Activated CD4-positive, alpha-beta T cell treated with anti-CD3 and anti-CD28 coated beads, Interleukin-2, amount 10 ng/mL, durations not matched to agents 7 days and 5 days (primary cell): ENCODE measurements at regions not wholly inside any gene's neighbourhood (a gene's known extent, or its start where the extent isn't known, plus 50 kb on each side); places are given as distances from the start of the nearest gene placed in this dataset.

ENCODE experiments used
- CTCF ChIA-PET: fragments of 350-600 bp; sonication (Branson Sonifier 250); formaldehyde crosslinking; loops from one replicate; lab custom pipeline; 2021; ENCODE audit warnings: antibody characterized with exemption; lab: Charles Lee
- POLR2A ChIA-PET: fragments of 350-600 bp; sonication (Branson Sonifier 250); formaldehyde crosslinking; loops from one replicate; lab custom pipeline; 2021; ENCODE audit warnings: antibody characterized with exemption; lab: Charles Lee
- DNase-seq: peaks from one replicate; pipeline ENCODE4 v3.0.0-alpha.2; 2020
- H3K27ac Mint-ChIP-seq: one replicate; pipeline ENCODE4 v1.8.0; 2021; ENCODE audit warnings: mild to moderate bottlenecking, moderate library complexity, mixed read lengths
- H3K27me3 Mint-ChIP-seq: one replicate; pipeline ENCODE4 v1.8.0; 2021; ENCODE audit warnings: mixed read lengths
- H3K36me3 Mint-ChIP-seq: one replicate; pipeline ENCODE4 v1.8.0; 2021; ENCODE audit warnings: low read depth, mixed read lengths
- H3K4me1 Mint-ChIP-seq: one replicate; pipeline ENCODE4 v1.8.0; 2021; ENCODE audit warnings: mixed read lengths
- H3K4me3 Mint-ChIP-seq: one replicate; pipeline ENCODE4 v1.8.0; 2021; ENCODE audit warnings: mild to moderate bottlenecking, moderate library complexity, mixed read lengths
- H3K9me3 Mint-ChIP-seq: one replicate; pipeline ENCODE4 v1.8.0; 2021; ENCODE audit warnings: mixed read lengths

DNA sequence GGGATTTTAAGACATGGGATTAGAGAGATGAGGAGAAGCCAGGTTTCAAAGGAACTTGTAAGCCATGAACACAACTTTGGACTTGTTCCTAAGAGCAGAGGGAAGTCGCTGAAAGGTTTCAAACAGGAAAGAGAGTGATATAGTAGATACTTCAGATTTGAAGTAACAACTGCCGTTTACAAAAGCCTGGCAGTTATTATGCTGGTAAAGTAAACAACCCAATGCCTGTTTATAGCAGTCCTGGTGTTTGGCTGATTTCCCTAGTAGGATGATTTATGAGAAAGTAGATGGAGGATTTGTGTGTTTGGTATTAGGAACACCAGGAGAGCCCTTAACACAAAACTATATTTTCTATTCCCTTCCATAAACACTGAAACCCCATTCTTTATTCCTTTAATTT lies 285.7 kb downstream of the RMST start:
- H3K9me3 Mint-ChIP-seq = no peaks in the 10 kb centered on the region
- no peaks in the 10 kb centered on the region for H3K4me1 Mint-ChIP-seq

GRCh38 chr12:97751704-97752103 lies 289.1 kb downstream of the RMST start:
- ChIA-PET POLR2A (no interaction called here), CTCF (no interaction called here)
- no peaks in the 10 kb centered on the region for H3K4me1 Mint-ChIP-seq
- no peaks in the 10 kb centered on the region for H3K36me3 Mint-ChIP-seq
- DNase-seq = no peak
- H3K9me3 Mint-ChIP-seq = no peaks in the 10 kb centered on the region
- H3K27me3 Mint-ChIP-seq = no peaks in the 10 kb centered on the region
- H3K4me3 Mint-ChIP-seq = no peak overlapping the region
- no peak overlapping the region for H3K27ac Mint-ChIP-seq

More for the DNA sequence above, 285.7 kb downstream of the RMST start:
- DNase-seq = no peak
- ChIA-PET CTCF (no interaction called here), POLR2A (no interaction called here)
- H3K27ac Mint-ChIP-seq = no peak overlapping the region
- no peaks in the 10 kb centered on the region for H3K36me3 Mint-ChIP-seq
- no peak overlapping the region for H3K4me3 Mint-ChIP-seq
- H3K27me3 Mint-ChIP-seq = no peaks in the 10 kb centered on the region

- ChIA-PET CTCF (no interaction called here), POLR2A (no interaction called here)
- no peaks in the 10 kb centered on the region for H3K9me3 Mint-ChIP-seq
- H3K27ac Mint-ChIP-seq = no peak overlapping the region
- H3K4me1 Mint-ChIP-seq = no peaks in the 10 kb centered on the region
- no peak for DNase-seq
- H3K27me3 Mint-ChIP-seq = no peaks in the 10 kb centered on the region
- no peak overlapping the region for H3K4me3 Mint-ChIP-seq
- no peaks in the 10 kb centered on the region for H3K36me3 Mint-ChIP-seq
Observed at GRCh38 chr12:97752129-97752528, 289.5 kb downstream of the RMST start.

DNA sequence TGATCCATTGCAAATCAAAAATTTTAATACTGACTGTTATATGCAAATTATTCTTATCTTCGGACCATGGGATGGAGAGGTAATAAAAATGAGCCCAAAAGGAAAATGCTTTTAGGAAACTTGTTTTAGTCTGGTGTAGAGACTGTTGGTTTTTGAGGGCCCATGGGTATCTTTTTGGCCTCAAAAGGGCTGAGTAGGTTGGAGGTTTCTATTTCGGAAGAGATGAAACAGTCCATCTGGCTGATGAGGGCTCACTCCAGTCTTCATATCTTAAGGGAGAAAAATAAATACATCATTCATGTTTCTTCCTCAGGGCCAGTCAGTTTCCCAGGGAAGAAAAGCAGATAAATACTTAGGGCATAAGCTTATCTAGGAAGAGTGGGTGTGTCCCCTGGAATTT lies 290.7 kb downstream of the RMST start:
- no peaks in the 10 kb centered on the region for H3K9me3 Mint-ChIP-seq
- no peak overlapping the region for H3K27ac Mint-ChIP-seq
- CTCF ChIA-PET = no interaction called here
- no peaks in the 10 kb centered on the region for H3K36me3 Mint-ChIP-seq
- H3K4me1 Mint-ChIP-seq = no peaks in the 10 kb centered on the region
- no peak overlapping the region for H3K4me3 Mint-ChIP-seq
- POLR2A ChIA-PET = no interaction called here
- no peaks in the 10 kb centered on the region for H3K27me3 Mint-ChIP-seq
- no peak for DNase-seq

GRCh38 chr12:97754306-97754705 lies 291.7 kb downstream of the RMST start:
- Mint-ChIP-seq H3K27ac (no peak overlapping the region), H3K4me3 (no peak overlapping the region), H3K36me3 (no peaks in the 10 kb centered on the region), H3K9me3 (no peaks in the 10 kb centered on the region), H3K4me1 (no peaks in the 10 kb centered on the region), H3K27me3 (no peaks in the 10 kb centered on the region)
- POLR2A ChIA-PET = no interaction called here
- DNase-seq = no peak
- CTCF ChIA-PET = no interaction called here

DNA sequence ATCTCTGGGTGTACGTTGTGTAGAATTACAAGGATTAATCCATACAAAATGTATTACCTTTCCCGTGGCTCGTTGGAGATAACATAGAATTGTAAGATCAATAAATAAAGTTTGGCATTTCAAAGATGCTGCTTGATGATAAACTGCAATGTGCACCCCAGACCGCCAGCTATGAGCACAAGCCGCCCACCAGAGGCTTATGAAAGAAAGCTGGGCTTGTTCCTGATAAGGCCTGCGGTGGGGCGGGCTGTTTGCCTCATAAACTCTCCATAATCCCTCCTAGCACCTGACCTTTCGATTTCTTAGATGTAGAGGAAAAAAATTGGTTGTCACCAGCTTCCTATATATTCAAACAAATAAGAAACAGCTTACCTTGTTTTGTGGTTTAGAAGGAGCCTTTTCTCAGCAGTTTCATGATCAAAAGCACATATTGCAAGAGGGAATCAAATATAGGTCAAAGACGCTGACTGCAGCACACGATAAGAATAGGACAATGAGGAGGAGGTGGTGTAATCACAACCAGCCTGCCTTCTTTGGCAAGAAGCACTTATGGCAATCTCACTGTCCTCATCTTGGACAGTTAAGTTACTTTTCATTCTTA lies 293.6 kb downstream of the RMST start:
- no peaks in the 10 kb centered on the region for H3K4me1 Mint-ChIP-seq
- no peak overlapping the region for H3K27ac Mint-ChIP-seq
- no peak for DNase-seq
- no peaks in the 10 kb centered on the region for H3K9me3 Mint-ChIP-seq
- H3K4me3 Mint-ChIP-seq = no peak overlapping the region
- no peaks in the 10 kb centered on the region for H3K36me3 Mint-ChIP-seq
- ChIA-PET CTCF (no interaction called here), POLR2A (no interaction called here)
- no peaks in the 10 kb centered on the region for H3K27me3 Mint-ChIP-seq

DNA sequence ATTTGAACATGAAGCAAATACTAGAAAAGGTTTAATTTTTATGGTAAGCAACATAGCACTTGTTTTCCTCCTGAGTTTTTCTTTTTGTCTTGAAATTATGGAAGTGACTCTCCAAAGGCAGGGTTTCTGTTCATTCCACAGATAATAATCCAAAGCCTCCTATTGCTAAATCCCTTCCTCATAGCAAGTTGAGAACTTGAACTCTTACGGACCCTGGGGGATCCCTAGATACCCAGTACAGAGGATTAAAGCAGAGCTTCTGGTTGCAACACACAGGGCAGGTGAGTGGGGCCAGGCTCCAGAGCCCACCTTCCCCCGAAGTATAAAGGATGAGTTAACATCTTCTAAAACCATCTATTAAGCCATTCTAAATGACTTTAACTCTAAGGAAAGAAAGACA lies 294.1 kb downstream of the RMST start:
- H3K9me3 Mint-ChIP-seq = no peaks in the 10 kb centered on the region
- no peak for DNase-seq
- H3K36me3 Mint-ChIP-seq = no peaks in the 10 kb centered on the region
- ChIA-PET POLR2A (no interaction called here), CTCF (no interaction called here)
- no peak overlapping the region for H3K27ac Mint-ChIP-seq
- no peaks in the 10 kb centered on the region for H3K4me1 Mint-ChIP-seq
- no peaks in the 10 kb centered on the region for H3K27me3 Mint-ChIP-seq
- no peak overlapping the region for H3K4me3 Mint-ChIP-seq

DNA sequence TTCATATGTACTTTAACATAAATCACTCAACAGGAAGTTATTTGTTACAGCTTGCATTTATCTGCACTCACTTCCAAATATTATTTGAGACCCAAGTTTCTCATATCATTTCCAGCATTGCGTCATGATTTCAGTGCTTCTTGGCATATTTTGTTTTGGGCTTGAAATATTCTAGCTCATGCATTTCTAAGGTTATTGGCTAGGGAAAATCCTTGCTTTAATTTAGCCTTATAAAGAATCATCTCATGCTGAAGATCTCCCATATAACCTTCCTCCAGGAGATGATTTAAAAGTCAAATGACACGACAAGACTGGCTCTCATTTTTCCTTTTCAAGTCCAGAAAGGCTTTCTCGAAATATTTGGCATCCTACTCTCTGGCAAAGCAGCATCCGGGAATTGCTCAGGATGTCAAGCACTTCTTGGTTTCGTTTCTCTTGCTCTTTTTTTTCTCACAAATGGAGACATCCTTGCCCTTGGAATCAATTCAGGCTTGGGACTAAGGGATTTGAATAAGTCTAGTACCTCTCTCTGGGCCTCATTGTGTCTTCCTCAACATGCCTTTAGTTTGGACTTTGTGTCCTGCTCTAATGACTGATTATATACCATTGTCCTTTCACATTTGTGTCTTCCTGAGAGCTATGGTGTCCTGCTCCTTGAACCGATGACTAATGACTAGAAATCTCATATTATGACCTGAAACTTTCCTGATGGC lies 295.0 kb downstream of the RMST start:
- no peak overlapping the region for H3K27ac Mint-ChIP-seq
- ChIA-PET POLR2A (no interaction called here), CTCF (no interaction called here)
- no peak overlapping the region for H3K4me3 Mint-ChIP-seq
- no peaks in the 10 kb centered on the region for H3K27me3 Mint-ChIP-seq
- no peaks in the 10 kb centered on the region for H3K9me3 Mint-ChIP-seq
- no peaks in the 10 kb centered on the region for H3K36me3 Mint-ChIP-seq
- DNase-seq = no peak
- no peaks in the 10 kb centered on the region for H3K4me1 Mint-ChIP-seq

- no peak overlapping the region for H3K27ac Mint-ChIP-seq
- no peak for DNase-seq
- no peaks in the 10 kb centered on the region for H3K4me1 Mint-ChIP-seq
- POLR2A ChIA-PET = no interaction called here
- no peak overlapping the region for H3K4me3 Mint-ChIP-seq
- H3K36me3 Mint-ChIP-seq = no peaks in the 10 kb centered on the region
- CTCF ChIA-PET = no interaction called here
- H3K9me3 Mint-ChIP-seq = no peaks in the 10 kb centered on the region
- no peaks in the 10 kb centered on the region for H3K27me3 Mint-ChIP-seq
Observed at GRCh38 chr12:97758194-97758501, 295.5 kb downstream of the RMST start.

DNA sequence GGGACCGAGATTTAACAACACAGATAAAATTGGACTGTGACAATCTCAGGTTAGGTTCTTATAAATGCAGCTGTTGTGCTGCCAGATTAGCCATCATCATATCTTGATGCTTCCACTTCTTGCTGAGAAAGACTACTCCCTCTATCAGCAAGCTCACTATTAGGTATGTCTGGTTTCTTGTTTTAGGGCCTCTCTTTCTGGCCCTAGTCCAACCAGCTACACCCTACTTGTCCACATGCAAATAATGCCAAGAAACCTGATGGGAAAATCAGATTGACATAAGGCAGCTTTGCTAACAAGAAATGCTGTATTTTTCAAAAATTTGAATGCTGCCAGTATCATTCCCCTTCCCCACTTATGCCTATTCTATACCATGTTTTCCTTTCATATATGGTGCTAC lies 296.0 kb downstream of the RMST start:
- Mint-ChIP-seq H3K27me3 (no peaks in the 10 kb centered on the region), H3K36me3 (no peaks in the 10 kb centered on the region), H3K27ac (no peak overlapping the region), H3K4me1 (no peaks in the 10 kb centered on the region), H3K9me3 (no peaks in the 10 kb centered on the region), H3K4me3 (no peak overlapping the region)
- DNase-seq = no peak
- ChIA-PET POLR2A (no interaction called here), CTCF (no interaction called here)

DNA sequence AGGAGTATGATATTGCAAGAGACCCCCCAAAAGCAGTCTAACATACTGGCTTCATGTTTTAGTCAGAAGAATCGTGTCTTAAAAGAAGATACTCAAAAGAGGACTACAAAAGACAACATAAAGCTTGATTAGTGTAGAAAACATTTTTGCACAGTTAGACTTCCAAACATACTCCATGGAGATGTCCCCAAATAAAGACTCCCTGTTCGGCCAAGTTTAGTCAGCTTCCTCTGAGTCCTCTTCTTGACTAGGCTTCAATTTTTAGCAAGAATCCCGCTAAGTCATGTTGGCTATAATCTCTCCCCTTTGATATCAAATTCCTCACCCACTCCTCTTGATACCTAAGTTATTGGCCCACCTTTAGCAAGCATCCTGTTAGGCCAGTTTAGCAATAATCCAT lies 298.0 kb downstream of the RMST start:
- ChIA-PET POLR2A (no interaction called here), CTCF (no interaction called here)
- Mint-ChIP-seq H3K27ac (no peak overlapping the region), H3K36me3 (no peaks in the 10 kb centered on the region), H3K9me3 (peaks cover 6% of the 10 kb centered on the region), H3K4me3 (no peak overlapping the region), H3K27me3 (no peaks in the 10 kb centered on the region), H3K4me1 (no peaks in the 10 kb centered on the region)
- DNase-seq = no peak

DNA sequence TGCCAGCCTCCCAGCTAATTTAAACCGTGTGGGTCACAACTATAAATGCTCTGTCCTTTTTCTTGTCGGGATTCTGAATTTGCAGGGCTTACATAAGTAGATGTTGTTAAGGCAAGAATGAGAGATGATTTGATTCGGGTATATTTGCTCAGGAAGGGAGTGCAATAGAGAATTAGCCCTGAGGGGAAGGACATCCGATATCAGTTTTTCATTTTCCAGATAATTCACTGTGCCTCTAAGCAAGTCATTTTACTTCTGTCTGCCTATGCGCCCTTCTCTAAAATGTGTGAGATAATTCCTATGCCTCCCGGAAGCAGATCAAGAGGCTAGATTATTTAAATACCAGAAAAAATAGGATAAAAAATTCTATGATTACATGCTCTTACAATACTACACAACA lies 300.5 kb downstream of the RMST start:
- CTCF ChIA-PET = no interaction called here
- peaks cover 6% of the 10 kb centered on the region for H3K9me3 Mint-ChIP-seq
- no peaks in the 10 kb centered on the region for H3K36me3 Mint-ChIP-seq
- POLR2A ChIA-PET = no interaction called here
- H3K4me1 Mint-ChIP-seq = no peaks in the 10 kb centered on the region
- no peak for DNase-seq
- no peak overlapping the region for H3K4me3 Mint-ChIP-seq
- H3K27ac Mint-ChIP-seq = no peak overlapping the region
- H3K27me3 Mint-ChIP-seq = no peaks in the 10 kb centered on the region

DNA sequence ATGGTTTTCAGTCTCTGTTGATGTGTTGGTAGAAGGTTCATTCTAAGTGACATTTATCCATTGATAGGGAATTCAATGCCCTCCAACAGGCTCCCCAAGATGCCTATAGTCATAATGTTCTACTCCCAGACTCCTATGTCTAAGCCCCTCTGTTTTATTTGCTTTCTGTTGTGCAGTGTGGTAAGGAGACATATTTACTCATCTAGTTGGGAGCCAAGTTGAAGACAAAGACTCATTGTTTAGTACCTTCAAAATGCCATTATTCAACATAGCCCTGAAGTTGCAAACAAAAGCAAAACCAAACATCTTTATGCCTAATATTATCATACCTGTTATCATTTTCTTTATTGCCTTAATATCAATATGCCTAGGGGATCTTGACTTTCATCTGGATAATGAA lies 302.1 kb downstream of the RMST start:
- Mint-ChIP-seq H3K4me3 (no peak overlapping the region), H3K36me3 (no peaks in the 10 kb centered on the region), H3K9me3 (peaks cover 6% of the 10 kb centered on the region), H3K27ac (no peak overlapping the region), H3K4me1 (no peaks in the 10 kb centered on the region), H3K27me3 (no peaks in the 10 kb centered on the region)
- POLR2A ChIA-PET = no interaction called here
- CTCF ChIA-PET = no interaction called here
- no peak for DNase-seq

DNA sequence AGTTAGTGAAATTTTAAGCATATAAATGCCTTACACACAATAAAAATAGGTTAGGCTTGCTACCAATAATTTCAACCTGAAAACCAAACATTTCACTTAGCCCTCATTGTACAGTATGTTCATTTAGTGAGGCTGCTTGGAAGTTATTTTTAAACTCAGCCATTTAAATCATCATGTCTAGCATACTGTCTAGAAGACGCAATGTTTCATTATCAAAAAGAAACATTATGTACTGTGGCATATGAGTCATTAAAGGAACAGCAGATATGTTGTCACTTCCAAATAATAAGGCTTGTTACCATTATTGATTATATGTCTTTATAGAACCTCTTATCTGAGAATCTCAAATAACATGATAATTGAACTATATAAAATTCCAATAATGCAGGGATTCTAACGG lies 304.7 kb downstream of the RMST start:
- CTCF ChIA-PET = no interaction called here
- H3K36me3 Mint-ChIP-seq = no peaks in the 10 kb centered on the region
- no peak overlapping the region for H3K4me3 Mint-ChIP-seq
- no peaks in the 10 kb centered on the region for H3K4me1 Mint-ChIP-seq
- DNase-seq = no peak
- POLR2A ChIA-PET = no interaction called here
- peaks cover 6% of the 10 kb centered on the region for H3K9me3 Mint-ChIP-seq
- H3K27me3 Mint-ChIP-seq = no peaks in the 10 kb centered on the region
- no peak overlapping the region for H3K27ac Mint-ChIP-seq
